HG02938 (cell line): ENCODE measurements at regions not wholly inside any gene's neighbourhood (a gene's known extent, or its start where the extent isn't known, plus 50 kb on each side); places are given as distances from the start of the nearest gene placed in this dataset.
"Not testable (repeated sequence)": the region's sequence is repeated elsewhere in the genome, so short reads cannot be mapped to it uniquely, and the experiment has no call there.

Experiments
- ATAC-seq: cut with Tn5 transposase; IDR thresholded peaks from one replicate; pipeline ENCODE4 v1.9.1; 2021; ENCODE audit warnings: mild to moderate bottlenecking, moderate library complexity; ENCODE audit not compliant: unreplicated experiment

- ATAC-seq = no peak
Measured at GRCh38 chr7:118404211-118404610, 179.7 kb downstream of the ANKRD7 start.

GRCh38 chr7:118418433-118418832 is 193.9 kb downstream of the ANKRD7 start:
- ATAC-seq = no peak

GRCh38 chr7:118420888-118421287 is 196.4 kb downstream of the ANKRD7 start:
- ATAC-seq = no peak

- no peak for ATAC-seq
Measured at GRCh38 chr7:118429141-118429540, 204.6 kb downstream of the ANKRD7 start.

- ATAC-seq = no peak
Measured at GRCh38 chr7:118436663-118437062, 212.2 kb downstream of the ANKRD7 start.

GRCh38 chr7:118449030-118449429 is 224.5 kb downstream of the ANKRD7 start:
- not testable (repeated sequence) for ATAC-seq

- no peak for ATAC-seq
Measured at GRCh38 chr7:118449797-118450567, 225.5 kb downstream of the ANKRD7 start.

- no peak for ATAC-seq
Measured at GRCh38 chr7:118452128-118452527, 227.6 kb downstream of the ANKRD7 start.

GRCh38 chr7:118467381-118467780 is 242.9 kb downstream of the ANKRD7 start:
- no peak for ATAC-seq

- ATAC-seq = no peak
Measured at GRCh38 chr7:118472581-118472980, 248.1 kb downstream of the ANKRD7 start.

GRCh38 chr7:118473271-118473670 is 248.8 kb downstream of the ANKRD7 start:
- ATAC-seq = no peak

GRCh38 chr7:118476036-118476435 is 251.5 kb downstream of the ANKRD7 start:
- ATAC-seq = no peak

GRCh38 chr7:118477036-118477435 is 252.5 kb downstream of the ANKRD7 start:
- ATAC-seq = no peak

- no peak for ATAC-seq
Measured at GRCh38 chr7:118478236-118478635, 253.7 kb downstream of the ANKRD7 start.

GRCh38 chr7:118478931-118479330 is 254.4 kb downstream of the ANKRD7 start:
- ATAC-seq = no peak

GRCh38 chr7:118492466-118492865 is 268.0 kb downstream of the ANKRD7 start:
- ATAC-seq = no peak

GRCh38 chr7:118496138-118496644 is 271.7 kb downstream of the ANKRD7 start:
- ATAC-seq = no peak

GRCh38 chr7:118502235-118502634 is 277.7 kb downstream of the ANKRD7 start:
- no peak for ATAC-seq

GRCh38 chr7:118511146-118511545 is 286.6 kb downstream of the ANKRD7 start:
- ATAC-seq = no peak

- no peak for ATAC-seq
Measured at GRCh38 chr7:118517275-118517674, 292.8 kb downstream of the ANKRD7 start.

- no peak for ATAC-seq
Measured at GRCh38 chr7:118525020-118525419, 300.5 kb downstream of the ANKRD7 start.

GRCh38 chr7:118531566-118531965 is 307.1 kb downstream of the ANKRD7 start:
- ATAC-seq = no peak

- ATAC-seq = no peak
Measured at GRCh38 chr7:118559207-118559606, 334.7 kb downstream of the ANKRD7 start.
